ENCODE measurements at regions not wholly inside any gene's neighbourhood (a gene's known extent, or its start where the extent isn't known, plus 50 kb on each side); places are given as distances from the start of the nearest gene placed in this dataset.

DNA sequence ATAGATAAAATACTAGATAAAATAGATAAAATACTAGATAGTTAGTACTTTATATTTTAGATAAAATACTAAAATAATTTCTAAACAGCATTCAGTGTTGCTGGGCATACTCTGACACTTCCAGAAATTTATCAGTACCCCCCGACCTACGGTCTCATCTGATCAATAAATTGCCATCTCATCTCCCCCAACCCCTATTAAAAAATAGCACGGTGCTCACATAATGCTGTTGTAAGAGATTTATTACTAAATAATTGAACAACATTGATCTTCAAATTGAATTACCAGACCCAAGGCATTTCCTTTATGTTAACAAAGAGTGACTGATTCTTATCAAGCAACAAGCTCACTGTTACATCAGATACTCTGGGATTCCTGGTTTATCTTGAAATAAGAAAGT lies 300.9 kb downstream of the CBLN4 start:
- TF ChIP-seq CTCF (conservative IDR thresholded peaks at IDR 0.05; ENCODE audit: low read length) (no peak), EZH2phosphoT487 (IDR thresholded peaks at IDR 0.05; ENCODE audit: borderline replicate concordance) (no peak)
